ENCODE measurements at regions not wholly inside any gene's neighbourhood (a gene's known extent, or its start where the extent isn't known, plus 50 kb on each side); places are given as distances from the start of the nearest gene placed in this dataset.

- DNase-seq (ENCODE audit: low read depth in 2 of 2): no peak
These were observed 177.1 kb downstream of the KCNRG start for GRCh38 chr13:50192272-50192813.

- DNase-seq (ENCODE audit: low read depth in 2 of 2): no peak
These were observed 179.8 kb downstream of the KCNRG start for GRCh38 chr13:50195045-50195444.

GRCh38 chr13:50196118-50196517 is 180.9 kb downstream of the KCNRG start:
- no peak for DNase-seq (ENCODE audit: low read depth in 2 of 2)

- no peak for DNase-seq (ENCODE audit: low read depth in 2 of 2)
These were observed 182.5 kb downstream of the KCNRG start for GRCh38 chr13:50197705-50198104.

GRCh38 chr13:50198508-50198907 is 183.3 kb downstream of the KCNRG start:
- no peak for DNase-seq (ENCODE audit: low read depth in 2 of 2)

GRCh38 chr13:50200569-50200968 is 185.3 kb downstream of the KCNRG start:
- no peak for DNase-seq (ENCODE audit: low read depth in 2 of 2)

- DNase-seq (ENCODE audit: low read depth in 2 of 2): no peak
These were observed 185.7 kb downstream of the KCNRG start for GRCh38 chr13:50200988-50201387.

GRCh38 chr13:50202485-50202884 is 187.2 kb downstream of the KCNRG start:
- no peak for DNase-seq (ENCODE audit: low read depth in 2 of 2)

GRCh38 chr13:50203256-50203941 is 188.2 kb downstream of the KCNRG start:
- no peak for DNase-seq (ENCODE audit: low read depth in 2 of 2)

GRCh38 chr13:50205581-50205980 is 190.3 kb downstream of the KCNRG start:
- DNase-seq (ENCODE audit: low read depth in 2 of 2): no peak

GRCh38 chr13:50208826-50209335 is 193.6 kb downstream of the KCNRG start:
- DNase-seq (ENCODE audit: low read depth in 2 of 2): no peak

- DNase-seq (ENCODE audit: low read depth in 2 of 2): no peak
These were observed 194.4 kb downstream of the KCNRG start for GRCh38 chr13:50209631-50210030.

GRCh38 chr13:50213526-50213925 is 198.3 kb downstream of the KCNRG start:
- DNase-seq (ENCODE audit: low read depth in 2 of 2): no peak

GRCh38 chr13:50214514-50214913 is 199.3 kb downstream of the KCNRG start:
- DNase-seq (ENCODE audit: low read depth in 2 of 2): no peak

GRCh38 chr13:50215399-50215798 is 200.2 kb downstream of the KCNRG start:
- no peak for DNase-seq (ENCODE audit: low read depth in 2 of 2)

GRCh38 chr13:50219743-50220142 is 204.5 kb downstream of the KCNRG start:
- no peak for DNase-seq (ENCODE audit: low read depth in 2 of 2)

GRCh38 chr13:50220938-50221337 is 205.7 kb downstream of the KCNRG start:
- no peak for DNase-seq (ENCODE audit: low read depth in 2 of 2)

- DNase-seq (ENCODE audit: low read depth in 2 of 2): no peak
These were observed 207.5 kb downstream of the KCNRG start for GRCh38 chr13:50222569-50223332.

- DNase-seq (ENCODE audit: low read depth in 2 of 2): no peak
These were observed 209.3 kb downstream of the KCNRG start for GRCh38 chr13:50224534-50224933.

GRCh38 chr13:50225193-50226155 is 210.2 kb downstream of the KCNRG start:
- no peak for DNase-seq (ENCODE audit: low read depth in 2 of 2)

GRCh38 chr13:50226515-50227155 is 211.4 kb downstream of the KCNRG start:
- DNase-seq (ENCODE audit: low read depth in 2 of 2): no peak

Measured in stimulated activated CD8-positive, alpha-beta memory T cell treated with anti-CD3 and anti-CD28 coated beads, Interleukin-15, amount 100 ng/mL, for 48 hours (primary cell).